Osteocyte (in vitro differentiated cells): ENCODE measurements at regions not wholly inside any gene's neighbourhood (a gene's known extent, or its start where the extent isn't known, plus 50 kb on each side); places are given as distances from the start of the nearest gene placed in this dataset.

Experiments used
- DNase-seq: peaks from one replicate; pipeline ENCODE4 v3.0.0; 2021; ENCODE audit warnings: mixed read lengths; ENCODE audit not compliant: unreplicated experiment; ENCODE audit errors: extremely low spot score
- H3K27ac Mint-ChIP-seq: one replicate; pipeline ENCODE4 v1.8.0; 2021; ENCODE audit warnings: mild to moderate bottlenecking, mixed read lengths; ENCODE audit not compliant: unreplicated experiment
- H3K27me3 Mint-ChIP-seq: one replicate; pipeline ENCODE4 v1.8.0; 2021; ENCODE audit warnings: mixed read lengths; ENCODE audit not compliant: unreplicated experiment
- H3K36me3 Mint-ChIP-seq: one replicate; pipeline ENCODE4 v1.8.0; 2021; ENCODE audit warnings: mixed read lengths; ENCODE audit not compliant: unreplicated experiment
- H3K4me1 Mint-ChIP-seq: one replicate; pipeline ENCODE4 v1.8.0; 2021; ENCODE audit warnings: mixed read lengths; ENCODE audit not compliant: unreplicated experiment
- H3K4me3 Mint-ChIP-seq: one replicate; pipeline ENCODE4 v1.8.0; 2021; ENCODE audit warnings: mild to moderate bottlenecking, moderate library complexity, mixed read lengths; ENCODE audit not compliant: unreplicated experiment
- H3K9me3 Mint-ChIP-seq: one replicate; pipeline ENCODE4 v1.8.0; 2021; ENCODE audit warnings: mixed read lengths; ENCODE audit not compliant: unreplicated experiment
- TF ChIP-seq, protein P1 (sequence below): fragments of 200-600 bp; sonication (generic); IDR thresholded peaks from 2 replicates; pipeline ENCODE4 v1.5.0; 2021; ENCODE audit warnings: antibody characterized with exemption, mild to moderate bottlenecking, moderate library complexity

DNA sequence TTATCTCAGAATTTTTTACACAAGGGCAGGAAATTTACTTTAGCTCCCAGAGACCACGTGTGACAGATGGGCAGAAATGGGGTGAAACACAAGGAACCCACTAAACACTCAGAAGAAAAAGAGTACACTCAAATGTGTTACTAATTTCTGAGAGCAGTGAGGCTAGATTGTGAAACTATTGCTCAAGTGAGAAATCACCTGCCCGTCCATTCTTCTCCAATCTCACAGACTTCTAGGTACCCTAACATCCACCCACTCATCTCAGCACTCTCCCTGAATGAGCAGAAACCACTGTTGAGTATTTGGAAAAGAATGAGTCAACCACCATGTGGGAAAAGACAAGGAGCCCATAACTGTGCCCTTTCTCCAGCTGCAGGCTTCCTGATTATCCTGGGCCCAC is 293.0 kb upstream of the CDH2 start:
- H3K9me3 Mint-ChIP-seq = peaks cover 21% of the 10 kb centered on the region
- H3K27me3 Mint-ChIP-seq = peaks cover 2% of the 10 kb centered on the region
- no peak overlapping the region for H3K27ac Mint-ChIP-seq
- H3K4me3 Mint-ChIP-seq = no peak overlapping the region
- TF ChIP-seq, protein P1, sequence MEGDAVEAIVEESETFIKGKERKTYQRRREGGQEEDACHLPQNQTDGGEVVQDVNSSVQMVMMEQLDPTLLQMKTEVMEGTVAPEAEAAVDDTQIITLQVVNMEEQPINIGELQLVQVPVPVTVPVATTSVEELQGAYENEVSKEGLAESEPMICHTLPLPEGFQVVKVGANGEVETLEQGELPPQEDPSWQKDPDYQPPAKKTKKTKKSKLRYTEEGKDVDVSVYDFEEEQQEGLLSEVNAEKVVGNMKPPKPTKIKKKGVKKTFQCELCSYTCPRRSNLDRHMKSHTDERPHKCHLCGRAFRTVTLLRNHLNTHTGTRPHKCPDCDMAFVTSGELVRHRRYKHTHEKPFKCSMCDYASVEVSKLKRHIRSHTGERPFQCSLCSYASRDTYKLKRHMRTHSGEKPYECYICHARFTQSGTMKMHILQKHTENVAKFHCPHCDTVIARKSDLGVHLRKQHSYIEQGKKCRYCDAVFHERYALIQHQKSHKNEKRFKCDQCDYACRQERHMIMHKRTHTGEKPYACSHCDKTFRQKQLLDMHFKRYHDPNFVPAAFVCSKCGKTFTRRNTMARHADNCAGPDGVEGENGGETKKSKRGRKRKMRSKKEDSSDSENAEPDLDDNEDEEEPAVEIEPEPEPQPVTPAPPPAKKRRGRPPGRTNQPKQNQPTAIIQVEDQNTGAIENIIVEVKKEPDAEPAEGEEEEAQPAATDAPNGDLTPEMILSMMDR = no peak
- H3K4me1 Mint-ChIP-seq = no peaks in the 10 kb centered on the region
- peaks cover 6% of the 10 kb centered on the region for H3K36me3 Mint-ChIP-seq
- DNase-seq = no peak

DNA sequence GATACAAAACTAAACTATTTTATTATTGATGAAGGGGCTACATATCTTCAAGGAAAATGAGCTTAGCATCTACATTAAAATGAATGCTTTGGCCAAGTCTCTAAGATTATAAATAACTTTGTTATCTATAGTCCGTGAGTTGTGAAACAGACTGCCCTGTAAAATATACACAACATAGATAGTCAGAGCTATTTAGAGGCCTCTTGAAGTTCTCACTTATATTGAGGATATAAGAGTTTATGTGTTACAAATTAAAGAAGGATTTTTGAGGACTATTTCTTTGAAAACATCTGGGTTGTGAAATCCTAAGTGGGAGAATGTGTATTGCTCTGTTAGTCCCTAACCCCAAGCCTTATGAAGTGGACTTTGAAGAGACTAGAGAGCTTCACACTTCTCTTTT is 292.0 kb upstream of the CDH2 start:
- Mint-ChIP-seq H3K36me3 (peaks cover 6% of the 10 kb centered on the region), H3K4me1 (no peaks in the 10 kb centered on the region), H3K9me3 (peaks cover 17% of the 10 kb centered on the region), H3K4me3 (no peak overlapping the region), H3K27me3 (peaks cover 2% of the 10 kb centered on the region), H3K27ac (no peak overlapping the region)
- DNase-seq = no peak
- TF ChIP-seq, protein P1 = no peak

DNA sequence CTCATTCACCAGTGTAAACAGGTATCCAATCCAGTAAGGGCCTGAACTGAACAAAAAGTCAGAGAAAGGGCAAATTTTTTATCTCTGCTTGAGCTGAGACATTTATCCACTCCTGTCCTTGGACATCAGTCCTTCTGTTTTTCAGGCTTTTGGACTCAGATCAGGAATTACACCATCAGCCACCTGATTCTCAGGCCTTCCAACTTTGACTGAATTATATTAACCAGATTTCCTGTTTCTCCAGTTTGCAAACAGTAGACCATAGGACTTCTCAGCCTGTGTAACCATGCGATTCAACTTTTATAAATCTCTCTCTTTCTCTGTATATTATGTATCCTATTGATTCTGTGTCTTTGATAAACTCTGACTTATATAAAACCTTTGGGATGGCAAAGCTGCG is 289.3 kb upstream of the CDH2 start:
- H3K9me3 Mint-ChIP-seq = peaks cover 14% of the 10 kb centered on the region

DNA sequence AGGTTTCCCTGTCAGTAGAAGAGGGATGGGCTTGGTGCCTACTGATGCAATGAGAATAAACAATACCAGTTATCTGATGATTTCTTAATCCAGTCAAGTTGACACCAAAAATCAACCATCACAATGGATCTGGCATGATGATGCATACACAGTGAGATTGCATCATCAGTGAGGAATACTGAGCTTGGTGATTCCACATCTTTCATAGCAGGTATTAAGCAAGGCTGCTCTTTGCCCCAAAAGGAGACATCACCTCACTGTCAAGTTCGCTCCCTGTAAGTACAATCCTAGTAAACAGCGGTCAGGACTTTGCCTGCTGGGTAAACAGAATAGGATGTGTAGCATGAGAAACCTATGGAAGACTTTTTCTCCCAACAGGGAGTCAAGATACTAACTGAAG is 282.7 kb upstream of the CDH2 start:
- DNase-seq = no peak
- peaks cover 3% of the 10 kb centered on the region for H3K9me3 Mint-ChIP-seq
- H3K27ac Mint-ChIP-seq = no peak overlapping the region
- H3K36me3 Mint-ChIP-seq = no peaks in the 10 kb centered on the region
- TF ChIP-seq, protein P1 = no peak
- no peaks in the 10 kb centered on the region for H3K4me1 Mint-ChIP-seq
- H3K4me3 Mint-ChIP-seq = no peak overlapping the region
- H3K27me3 Mint-ChIP-seq = peaks cover 3% of the 10 kb centered on the region

More for the DNA sequence above, 289.3 kb upstream of the CDH2 start:
- Mint-ChIP-seq H3K36me3 (peaks cover 3% of the 10 kb centered on the region), H3K27ac (no peak overlapping the region), H3K4me3 (no peak overlapping the region), H3K4me1 (no peaks in the 10 kb centered on the region), H3K27me3 (peaks cover 5% of the 10 kb centered on the region)
- DNase-seq = no peak
- TF ChIP-seq, protein P1 = no peak

DNA sequence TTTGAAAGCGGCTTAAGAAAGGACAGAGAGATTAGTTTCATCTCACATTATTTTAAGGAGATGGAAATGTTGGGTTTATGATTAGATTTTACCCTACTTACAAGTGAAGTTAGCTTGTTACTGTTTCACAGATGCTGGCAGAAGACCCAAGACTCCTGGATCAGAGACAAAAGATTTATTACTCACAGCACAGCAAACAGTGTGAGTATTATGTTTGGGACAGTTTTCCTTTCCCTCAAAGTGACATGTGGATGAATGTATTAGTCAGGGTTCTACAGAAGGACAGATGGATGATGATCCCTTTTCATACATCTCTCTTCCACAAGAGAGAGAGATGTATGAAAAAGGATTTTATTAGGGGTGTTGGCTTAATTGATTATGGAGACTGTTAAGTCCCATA is 281.8 kb upstream of the CDH2 start:
- TF ChIP-seq, protein P1 = no peak
- no peaks in the 10 kb centered on the region for H3K36me3 Mint-ChIP-seq

More for the DNA sequence above, 281.8 kb upstream of the CDH2 start:
- Mint-ChIP-seq H3K27me3 (peaks cover 3% of the 10 kb centered on the region), H3K4me1 (no peaks in the 10 kb centered on the region), H3K27ac (no peak overlapping the region), H3K9me3 (peaks cover 3% of the 10 kb centered on the region), H3K4me3 (no peak overlapping the region)
- no peak for DNase-seq
